Forelimb muscle (tissue), 1 donor: ENCODE measurements at regions not wholly inside any gene's neighbourhood (a gene's known extent, or its start where the extent isn't known, plus 50 kb on each side); places are given as distances from the start of the nearest gene placed in this dataset.

Source experiments
- DNase-seq: peaks from one replicate; pipeline ENCODE4 v3.0.0-alpha.2; 2013; ENCODE audit warnings: low read depth

DNA sequence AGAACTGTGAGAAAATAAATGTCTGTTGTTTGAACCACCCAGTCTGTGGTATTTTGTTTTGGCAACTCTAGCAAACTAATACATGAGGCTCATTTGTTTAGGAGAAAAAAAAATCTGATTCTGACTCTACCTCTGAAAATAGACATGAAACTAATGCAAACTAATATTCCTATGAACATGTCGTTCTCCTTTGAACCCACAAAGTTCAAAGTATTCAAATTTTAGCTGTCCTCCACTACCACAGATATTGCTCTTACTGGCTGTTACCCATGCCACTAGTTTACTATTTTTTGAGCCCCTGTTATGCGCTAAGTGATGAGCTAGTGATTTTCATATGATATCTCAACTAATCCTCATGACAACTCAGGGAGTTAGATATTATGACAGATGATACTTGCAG is 58.8 kb upstream of the ZNF804B start:
- DNase-seq = no peak

DNA sequence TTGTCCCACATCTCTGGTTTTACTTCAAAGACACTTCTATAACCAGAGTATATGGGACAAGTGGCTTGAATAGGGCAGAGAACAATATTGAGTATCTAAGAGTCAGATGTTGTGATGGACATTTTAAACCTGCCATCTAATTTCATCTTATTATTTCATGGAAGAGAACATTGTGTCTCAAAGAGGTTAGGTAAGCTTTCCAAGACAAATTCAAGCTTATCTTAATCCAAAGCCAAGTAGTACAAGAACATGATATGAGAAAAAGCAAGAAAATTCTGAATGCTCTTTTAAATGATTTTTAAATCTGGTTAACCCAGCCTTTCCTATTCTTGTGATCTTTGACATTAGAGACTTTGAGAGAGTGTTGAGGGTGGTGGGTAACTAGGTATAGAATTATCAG is 65.3 kb upstream of the ZNF804B start:
- DNase-seq = no peak

DNA sequence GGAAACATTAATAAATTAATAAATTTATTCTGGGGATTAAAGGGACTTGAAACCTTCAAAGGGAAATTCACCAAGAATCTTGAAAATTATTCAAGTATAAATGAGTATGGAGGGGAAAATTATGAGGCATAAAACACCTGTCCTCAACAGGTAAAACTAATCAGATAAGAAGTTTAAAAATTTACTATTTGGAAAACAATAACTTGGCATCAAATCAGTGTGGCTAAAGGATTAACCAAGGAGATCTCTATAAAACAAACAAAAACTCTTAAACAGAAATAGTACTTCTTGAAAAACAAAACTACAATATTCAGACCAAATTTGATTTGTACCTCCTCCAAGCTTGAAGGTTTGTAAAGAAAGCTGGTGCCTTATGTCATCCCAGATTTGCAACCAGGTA is 66.4 kb upstream of the ZNF804B start:
- no peak for DNase-seq

DNA sequence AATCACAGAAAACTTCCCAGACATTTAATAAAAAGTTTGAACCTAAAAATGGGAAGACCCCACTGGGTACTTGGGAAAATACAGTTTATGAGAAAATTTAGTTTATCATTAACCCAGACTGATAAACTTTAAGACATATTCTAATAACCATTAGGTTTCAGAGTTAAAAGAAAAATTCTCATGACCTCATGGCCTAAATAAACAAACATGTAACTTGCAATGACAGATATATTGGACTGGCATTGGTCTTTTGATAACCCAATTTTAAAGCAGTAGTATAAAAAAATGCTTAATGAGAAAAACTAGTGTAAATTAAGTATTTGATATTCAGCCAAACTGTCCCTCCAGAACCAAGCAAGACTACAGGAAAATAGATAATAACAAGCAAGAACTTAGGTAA is 67.0 kb upstream of the ZNF804B start:
- no peak for DNase-seq

DNA sequence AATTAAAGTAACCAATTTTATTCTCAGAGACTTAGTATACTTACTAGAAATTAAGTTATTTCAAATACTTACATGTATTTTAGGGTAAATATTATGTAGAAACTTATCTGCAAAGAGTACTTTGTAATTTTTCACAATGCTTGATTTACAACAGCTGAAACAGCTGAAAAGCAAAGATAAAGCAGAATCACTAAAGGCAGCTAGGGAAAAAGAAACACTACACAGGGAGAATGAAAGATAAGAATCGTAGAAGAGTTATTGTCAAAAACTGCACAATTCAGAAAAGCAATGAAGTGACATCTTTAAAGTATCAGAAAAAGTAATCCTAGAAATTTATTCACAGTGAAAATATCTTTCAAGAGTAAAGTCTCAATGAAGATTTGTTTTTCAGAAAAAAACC is 69.7 kb upstream of the ZNF804B start:
- no peak for DNase-seq

DNA sequence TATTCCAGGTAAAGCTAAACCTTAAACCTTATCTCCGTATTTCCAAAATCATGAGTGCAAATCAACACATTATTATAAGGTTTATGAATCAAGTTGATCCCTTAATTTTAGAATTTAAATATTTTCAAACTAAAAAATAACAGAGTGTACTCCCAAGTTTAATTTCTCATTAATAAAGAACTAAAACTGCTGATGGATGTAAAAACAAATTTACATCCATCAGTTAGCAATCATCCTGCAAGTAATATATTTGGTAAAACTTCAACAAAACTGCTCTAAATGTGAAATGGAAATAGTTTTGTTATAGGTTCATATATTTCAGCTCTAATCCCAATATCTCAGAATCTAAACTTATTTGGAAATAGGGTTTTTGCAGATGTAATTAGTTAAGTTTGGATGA is 71.3 kb upstream of the ZNF804B start:
- DNase-seq = no peak

DNA sequence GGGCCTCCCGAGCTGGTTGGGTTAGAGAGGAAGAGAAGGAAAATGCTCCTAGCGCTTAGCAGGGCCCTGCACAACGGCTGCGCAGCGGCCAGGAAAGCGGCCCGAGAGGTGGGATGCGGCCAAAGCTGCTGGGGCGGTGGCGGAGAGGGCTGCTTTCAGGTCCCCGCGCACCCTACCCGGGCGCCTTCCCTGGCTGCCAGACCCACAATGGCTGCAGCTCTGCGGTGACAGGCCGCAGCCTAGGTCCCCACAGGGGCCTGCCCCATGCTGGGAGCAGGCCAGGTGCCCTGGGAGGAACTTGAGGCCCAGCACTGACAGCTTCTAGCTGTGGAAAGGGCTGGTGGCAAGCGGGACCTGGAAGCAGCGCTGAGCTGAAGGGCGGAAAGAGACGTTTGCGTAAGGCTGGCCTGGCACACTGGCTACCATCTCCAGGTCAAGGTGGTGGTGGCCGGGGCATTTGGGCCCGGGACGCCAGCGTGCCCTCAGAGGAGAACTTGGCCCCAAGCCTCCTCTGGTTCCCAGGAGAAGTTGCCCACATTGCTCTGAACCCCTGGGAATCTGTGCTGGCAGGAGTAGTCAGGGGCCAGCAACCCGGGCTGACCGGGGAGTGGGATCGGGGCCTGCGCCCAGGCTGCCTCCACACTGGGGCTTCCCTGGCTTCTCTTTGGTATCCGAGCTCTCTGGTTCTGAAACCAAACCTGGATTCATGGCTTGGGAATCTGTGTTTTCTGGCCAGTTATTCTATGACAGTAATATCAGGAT is 72.9 kb upstream of the ZNF804B start:
- no peak for DNase-seq

DNA sequence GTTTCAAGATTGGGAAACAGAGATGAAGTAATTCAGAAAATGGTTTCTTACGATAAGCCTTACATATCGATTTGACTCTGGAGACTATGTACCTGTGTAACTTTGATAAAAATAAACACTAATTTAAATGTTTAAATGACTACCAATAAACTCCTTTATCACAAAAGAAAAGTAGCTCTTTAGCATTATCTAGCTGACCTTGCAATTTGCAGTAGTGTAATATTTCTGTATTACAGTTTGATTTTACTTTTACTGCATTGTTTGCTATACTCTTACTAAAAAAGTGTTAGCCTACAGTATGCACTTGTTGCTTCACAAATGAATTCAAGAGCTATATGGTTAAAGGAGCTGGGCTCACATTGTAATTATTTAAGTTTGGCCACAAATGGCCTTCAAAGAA is 77.8 kb upstream of the ZNF804B start:
- DNase-seq = no peak

DNA sequence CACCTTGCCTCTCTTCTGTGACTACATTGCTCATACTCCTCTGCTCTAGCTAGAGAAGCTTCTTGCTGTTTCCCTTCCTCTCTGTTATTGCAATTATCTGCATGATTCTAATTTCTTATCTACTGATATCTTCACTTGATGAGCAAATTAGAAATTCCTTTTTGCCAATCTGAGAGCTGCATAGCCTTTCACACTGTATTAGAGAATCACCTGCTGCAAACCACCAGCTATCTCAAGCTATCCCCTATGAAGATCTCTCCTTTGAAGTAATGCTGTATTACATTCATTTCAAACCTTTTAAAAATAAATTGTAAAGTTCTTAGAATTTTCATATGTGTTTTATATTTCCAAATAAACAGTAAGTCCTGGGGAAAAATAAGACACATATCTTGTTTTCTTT is 89.0 kb upstream of the ZNF804B start:
- no peak for DNase-seq

DNA sequence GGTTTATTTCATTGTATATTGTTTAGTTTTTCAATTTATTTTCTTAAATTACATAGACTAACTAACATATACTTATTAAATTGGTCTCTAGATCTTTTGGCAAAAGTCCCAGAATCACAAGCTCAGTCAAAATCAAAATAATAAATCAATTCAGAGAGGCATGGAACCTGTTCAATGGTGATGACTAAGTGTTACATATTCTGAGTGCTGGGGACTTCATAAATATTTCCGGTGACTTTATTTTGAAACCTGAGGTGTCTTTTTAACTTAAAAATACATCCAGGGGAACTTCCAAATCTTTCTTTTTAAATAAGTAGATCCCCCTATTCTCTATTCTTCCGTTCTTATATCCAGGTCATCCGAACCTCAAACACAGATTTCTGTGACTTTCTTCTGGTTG is 89.6 kb upstream of the ZNF804B start:
- no peak for DNase-seq

DNA sequence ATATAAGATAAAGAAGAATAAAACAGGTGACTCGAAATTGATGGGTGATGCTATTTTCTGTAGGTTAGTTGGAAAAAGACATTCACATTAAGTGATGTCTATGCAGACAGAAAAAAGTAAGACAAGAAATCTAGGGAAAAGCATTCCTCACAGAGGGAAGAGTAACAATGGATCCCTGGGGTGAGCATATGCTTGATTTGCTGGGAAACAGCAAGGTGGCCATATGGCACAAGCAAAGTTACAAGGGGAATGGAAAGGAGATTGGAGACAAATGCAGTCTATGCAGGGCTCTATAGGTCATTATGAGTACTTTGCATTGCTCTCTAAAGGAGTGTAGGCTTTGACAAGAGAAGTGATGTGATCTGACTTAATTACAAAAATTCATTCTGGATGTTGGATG is 90.9 kb upstream of the ZNF804B start:
- no peak for DNase-seq

DNA sequence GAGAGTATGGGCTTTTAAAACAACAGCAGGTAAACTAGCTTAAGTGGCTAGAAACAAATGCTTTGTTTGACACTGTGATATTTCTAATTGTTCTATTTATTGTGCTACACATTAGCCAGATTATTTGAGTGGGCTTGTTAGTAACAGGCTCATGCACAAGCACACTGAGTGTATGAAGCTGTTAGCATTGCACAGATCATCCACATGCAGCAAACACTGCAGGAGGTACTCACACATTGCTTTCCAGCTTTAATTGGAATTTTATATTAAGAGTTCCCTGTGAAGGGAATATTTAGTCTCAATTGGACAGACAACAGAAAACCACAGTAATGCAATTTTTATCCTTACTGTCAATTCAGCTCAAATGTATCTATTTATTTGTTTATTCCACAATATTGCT is 92.9 kb upstream of the ZNF804B start:
- DNase-seq = no peak

DNA sequence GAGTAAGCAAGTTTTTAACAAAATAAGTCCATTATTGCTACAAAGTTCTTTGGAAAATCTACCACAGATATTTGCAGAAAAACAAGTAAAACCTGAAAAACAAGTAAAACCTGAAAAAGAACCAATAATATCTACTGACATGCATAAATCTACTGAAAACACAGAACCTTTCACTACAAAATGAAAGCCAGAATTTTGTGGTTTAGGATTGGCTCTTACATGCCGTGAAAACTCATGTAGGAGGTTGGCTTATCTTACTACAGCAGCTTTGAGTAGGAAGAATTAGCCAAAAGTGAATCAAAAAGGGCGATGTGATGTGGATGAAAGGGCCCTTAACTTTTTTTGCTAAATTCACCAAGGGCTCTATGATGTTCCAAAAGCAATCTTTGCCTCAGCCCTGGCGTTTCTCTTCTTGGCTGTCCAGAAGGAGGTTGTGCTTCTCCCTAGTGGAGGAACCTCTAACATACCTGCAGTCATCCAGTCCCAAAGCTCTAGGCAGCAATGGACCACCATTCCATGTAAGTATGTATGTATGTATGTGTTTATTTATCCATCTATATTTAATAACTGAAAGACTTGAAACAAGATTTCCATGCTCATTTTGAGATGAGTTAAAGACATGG is 93.5 kb upstream of the ZNF804B start:
- no peak for DNase-seq

DNA sequence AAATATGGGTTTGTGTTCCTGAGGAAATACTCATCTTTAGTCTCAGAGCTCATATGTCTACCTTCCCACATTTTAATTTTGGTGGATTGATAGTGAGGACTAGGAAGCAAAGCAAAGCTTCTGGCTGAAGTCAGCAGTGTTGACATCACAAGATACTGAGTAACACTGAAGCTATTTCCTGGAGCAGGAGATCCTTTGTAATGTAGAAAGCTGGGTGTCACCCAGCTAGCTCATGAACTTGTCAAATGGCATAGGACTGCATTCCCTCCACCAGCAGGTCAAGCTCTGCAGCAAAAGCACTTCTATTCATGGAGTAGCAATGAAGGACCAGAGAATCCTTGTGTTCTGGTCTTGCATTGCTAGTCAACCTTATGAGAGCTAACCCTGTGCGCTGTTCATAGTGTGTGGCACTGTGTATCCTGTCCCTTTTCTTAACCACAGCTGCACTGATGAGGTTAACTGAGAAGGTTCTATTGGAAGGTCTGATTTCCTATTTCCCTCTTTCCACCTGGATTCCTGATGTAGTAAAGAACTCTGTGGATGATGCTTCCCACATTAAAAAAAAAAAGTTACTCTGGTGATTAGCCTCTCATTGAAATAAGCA is 94.8 kb upstream of the ZNF804B start:
- no peak for DNase-seq

DNA sequence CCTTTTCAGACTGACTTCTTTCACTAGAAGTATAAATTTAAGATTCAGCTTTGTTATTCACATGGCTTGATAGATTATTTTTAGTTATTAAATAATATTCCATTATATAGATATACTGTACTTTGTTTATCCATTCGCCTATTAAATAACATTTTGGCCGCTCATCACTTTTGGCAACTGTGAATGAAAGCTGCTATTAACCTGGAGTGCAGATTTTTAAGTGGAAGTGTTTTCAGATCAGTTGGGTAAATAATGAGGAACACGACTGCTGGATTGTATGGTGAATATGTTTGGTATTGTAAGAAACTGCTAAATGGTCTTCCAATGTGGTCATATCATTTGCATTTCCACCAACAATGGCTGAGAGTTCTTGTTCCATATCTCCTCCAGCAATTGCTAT is 97.6 kb upstream of the ZNF804B start:
- DNase-seq = no peak

DNA sequence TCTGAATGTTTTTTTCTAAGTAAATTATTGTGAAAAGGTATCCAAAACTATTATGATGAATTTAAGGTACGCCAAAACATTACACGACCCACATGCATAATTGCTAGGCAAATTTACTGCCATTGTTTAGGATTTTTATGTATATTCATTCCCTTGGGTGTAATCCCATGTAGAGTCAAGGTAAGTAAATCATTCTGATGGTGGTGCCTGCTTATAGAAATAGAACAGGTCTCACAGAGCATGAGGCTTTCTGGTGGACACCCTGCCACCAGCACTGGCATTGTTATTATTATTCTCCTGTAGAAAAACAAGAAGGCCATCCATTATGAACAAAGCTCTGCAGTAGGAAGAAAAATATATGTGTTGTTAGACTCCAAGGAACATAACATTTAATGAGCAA is 111.7 kb upstream of the ZNF804B start:
- no peak for DNase-seq

DNA sequence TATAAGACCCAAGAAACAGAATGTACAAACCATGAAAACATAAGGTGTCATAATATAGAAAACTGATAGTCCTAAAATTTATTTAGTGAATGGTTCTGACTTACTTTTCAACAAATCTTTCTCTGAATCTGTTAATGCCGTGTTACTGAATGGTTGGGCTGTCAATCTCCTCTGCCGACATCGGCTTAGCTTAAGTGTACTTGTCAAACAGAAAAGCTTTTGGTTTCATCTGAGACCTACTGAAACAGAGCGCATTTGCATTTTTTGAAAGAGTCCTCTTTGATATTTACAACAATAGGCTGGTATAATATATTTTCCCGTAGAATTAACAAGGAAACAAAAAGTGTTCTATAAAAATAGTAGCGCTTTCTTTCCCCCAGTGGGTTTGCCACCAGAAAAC is 120.9 kb upstream of the ZNF804B start:
- no peak for DNase-seq

DNA sequence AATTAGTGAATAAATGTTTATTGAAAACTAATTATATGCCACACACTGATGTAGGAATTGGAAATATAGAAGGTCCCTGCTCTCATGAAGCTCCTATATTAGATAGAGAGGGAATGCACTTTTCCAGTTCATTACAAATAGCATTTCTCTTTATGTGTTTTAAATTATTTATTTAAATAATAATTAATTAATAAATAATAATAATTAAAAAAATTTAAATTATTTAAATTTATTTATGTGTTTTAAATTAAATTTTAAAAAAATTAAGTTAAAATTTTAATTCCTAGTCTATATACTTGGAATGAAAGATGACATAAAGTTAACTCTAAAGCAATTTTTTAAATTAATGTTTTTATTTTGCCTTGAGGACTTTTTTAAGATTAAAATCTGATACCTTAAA is 121.7 kb upstream of the ZNF804B start:
- no peak for DNase-seq

DNA sequence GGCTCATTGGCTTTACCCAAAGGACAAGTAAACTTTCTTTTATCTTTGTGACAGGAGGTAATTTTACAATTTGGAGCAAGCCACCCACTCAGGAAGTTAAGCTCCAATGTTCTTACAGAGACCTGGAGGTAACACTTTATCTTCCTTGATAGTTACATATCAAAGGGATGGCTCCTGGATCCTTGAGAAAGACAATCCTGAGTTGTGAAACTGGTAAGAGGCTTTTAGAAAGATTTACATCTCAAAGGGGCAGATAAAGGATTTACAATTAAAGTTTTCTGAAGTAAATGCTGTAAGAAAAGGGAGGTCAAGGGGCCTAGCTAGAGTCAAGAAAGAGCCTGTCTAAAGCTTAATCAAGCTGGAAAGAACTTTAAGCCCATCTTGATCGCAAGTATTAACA is 124.4 kb upstream of the ZNF804B start:
- no peak for DNase-seq

DNA sequence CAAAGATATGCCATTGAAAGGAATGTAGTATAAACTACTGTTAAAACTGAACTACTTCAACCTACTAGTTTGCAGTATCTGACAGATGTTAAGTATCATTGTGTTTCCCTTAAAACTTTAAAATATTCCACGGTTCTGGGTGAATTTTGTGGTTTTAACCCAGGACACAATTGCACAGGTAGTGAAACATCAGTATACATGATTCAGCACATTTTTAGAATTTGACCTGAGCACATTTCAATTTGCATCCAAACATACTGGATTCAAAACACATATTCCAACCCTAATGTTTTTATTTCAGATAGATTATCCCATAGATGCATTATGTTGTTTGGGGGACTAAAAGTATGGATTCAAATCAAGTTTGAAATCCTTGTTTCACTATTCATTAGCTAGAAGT is 129.9 kb upstream of the ZNF804B start:
- DNase-seq = no peak

DNA sequence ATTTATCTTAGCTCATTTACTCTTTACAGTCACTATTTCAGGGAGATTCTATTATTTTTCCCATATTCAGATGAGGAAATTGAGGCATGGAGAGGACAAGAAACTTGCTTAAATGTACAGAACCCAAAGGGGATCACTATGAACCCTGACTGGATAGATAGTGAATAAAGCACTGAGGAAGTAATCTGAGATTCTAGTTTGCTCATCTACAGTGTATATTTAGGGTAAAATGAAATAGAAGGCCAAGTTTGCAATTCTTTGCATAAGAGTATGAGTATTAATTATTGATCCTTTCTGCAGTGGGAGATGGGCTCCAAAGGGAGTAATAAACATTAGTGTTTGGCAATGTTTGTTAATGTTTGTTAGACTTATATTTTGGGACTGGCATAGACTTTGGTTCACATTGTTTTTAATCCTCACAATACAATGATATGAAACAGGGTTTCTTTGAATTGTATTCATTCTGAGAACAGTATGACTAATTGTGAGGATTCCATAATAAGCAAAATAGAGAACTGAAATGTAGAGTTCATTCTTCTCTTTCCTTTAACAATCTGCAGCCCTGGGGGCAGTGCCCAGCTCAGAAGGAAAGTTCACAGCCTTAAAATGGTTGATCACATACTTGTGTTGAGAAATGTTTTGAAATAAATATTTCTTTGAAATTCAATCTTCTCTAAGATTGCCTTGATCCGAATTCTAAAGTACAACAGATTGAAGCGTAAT is 131.0 kb upstream of the ZNF804B start:
- no peak for DNase-seq

DNA sequence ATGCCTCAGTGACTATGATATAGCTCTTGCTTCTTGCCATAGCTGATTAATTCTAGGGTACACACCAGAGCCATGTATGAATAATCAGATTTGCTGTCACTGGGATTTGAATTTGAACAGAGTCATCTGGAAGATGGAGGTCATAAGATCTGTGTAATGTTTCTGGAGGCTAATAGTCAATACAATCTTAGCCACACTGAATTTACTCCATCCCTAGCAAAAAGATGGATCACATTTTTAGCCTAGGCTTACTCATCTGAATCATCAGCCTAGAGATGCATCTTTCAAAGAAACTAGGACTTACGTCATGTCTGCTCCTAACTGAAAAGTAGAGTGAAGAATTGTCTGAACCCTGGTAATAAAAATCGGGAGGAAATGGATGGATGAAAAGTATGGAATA is 142.3 kb upstream of the ZNF804B start:
- no peak for DNase-seq

DNA sequence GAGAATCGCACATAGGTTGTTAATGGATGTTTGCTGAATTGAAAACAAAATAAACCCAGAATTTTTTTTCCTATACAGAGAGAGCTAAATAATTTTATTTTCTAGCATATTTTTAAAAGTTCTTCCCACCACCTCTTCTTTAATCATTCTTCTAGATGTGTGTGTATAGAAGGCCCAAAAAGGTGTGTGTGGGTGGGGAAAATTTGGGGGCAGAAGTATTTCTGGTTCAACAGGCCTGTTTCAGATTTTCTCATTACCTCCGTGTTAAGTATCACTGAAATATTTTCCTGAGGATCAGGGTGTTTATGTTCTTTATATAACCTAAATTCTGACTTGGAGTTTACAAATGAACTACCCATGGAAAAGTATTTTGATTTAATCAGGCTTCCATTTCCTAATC is 144.2 kb upstream of the ZNF804B start:
- DNase-seq = no peak
